Bronchial epithelial cell (primary cell): ENCODE measurements at regions not wholly inside any gene's neighbourhood (a gene's known extent, or its start where the extent isn't known, plus 50 kb on each side); places are given as distances from the start of the nearest gene placed in this dataset.

ENCODE experiments used
- DNase-seq: peaks from one replicate; pipeline ENCODE4 v3.0.0-alpha.2; 2010; ENCODE audit warnings: low read depth
- FAIRE-seq: peaks from 2 replicates; lab custom pipeline; 2011; peaks lifted over from hg19 to GRCh38; lab: Jason Lieb, UNC
- H3K27me3 ChIP-seq: 2 replicates; pipeline ENCODE4 v1.5.1; 2011; ENCODE audit warnings: low read length; ENCODE audit not compliant: control insufficient read depth, insufficient read depth
- H3K36me3 ChIP-seq: 2 replicates; pipeline ENCODE4 v1.5.1; 2011; ENCODE audit warnings: low read length; ENCODE audit not compliant: control insufficient read depth, insufficient read depth
- H3K4me3 ChIP-seq: 2 replicates; pipeline ENCODE4 v1.5.1; 2011; ENCODE audit warnings: mild to moderate bottlenecking, low read depth, low read length, control low read depth
- TF ChIP-seq, protein P1 (sequence below): IDR thresholded peaks from 2 replicates; pipeline ENCODE4 v1.5.1; 2011; ENCODE audit warnings: mild to moderate bottlenecking, moderate library complexity, low read length, control low read depth, inconsistent platforms; ENCODE audit not compliant: insufficient read depth, severe bottlenecking

DNA sequence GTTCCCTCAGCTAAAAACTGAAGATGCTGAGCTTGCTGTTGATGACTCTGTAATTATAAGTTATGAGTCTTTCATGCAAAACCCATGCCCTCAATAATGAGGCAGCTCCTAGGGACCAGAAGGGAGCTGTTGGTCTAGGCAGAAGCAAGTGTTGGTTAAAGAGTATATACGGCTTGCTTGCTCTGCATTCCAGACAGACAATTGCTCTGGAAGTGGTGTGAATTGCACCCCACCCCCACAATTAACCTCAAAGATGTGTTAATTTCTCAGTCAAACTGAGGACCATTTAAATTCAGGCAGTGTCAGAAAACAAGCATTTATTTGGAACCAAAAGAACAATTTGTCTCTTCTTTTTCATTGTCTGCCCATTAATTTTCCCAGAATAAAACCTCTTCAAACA, 163.5 kb upstream of the EOMES start:
- Histone ChIP-seq H3K4me3 (no peak overlapping the region), H3K27me3 (no peaks in the 10 kb centered on the region), H3K36me3 (no peaks in the 10 kb centered on the region)
- TF ChIP-seq, protein P1, sequence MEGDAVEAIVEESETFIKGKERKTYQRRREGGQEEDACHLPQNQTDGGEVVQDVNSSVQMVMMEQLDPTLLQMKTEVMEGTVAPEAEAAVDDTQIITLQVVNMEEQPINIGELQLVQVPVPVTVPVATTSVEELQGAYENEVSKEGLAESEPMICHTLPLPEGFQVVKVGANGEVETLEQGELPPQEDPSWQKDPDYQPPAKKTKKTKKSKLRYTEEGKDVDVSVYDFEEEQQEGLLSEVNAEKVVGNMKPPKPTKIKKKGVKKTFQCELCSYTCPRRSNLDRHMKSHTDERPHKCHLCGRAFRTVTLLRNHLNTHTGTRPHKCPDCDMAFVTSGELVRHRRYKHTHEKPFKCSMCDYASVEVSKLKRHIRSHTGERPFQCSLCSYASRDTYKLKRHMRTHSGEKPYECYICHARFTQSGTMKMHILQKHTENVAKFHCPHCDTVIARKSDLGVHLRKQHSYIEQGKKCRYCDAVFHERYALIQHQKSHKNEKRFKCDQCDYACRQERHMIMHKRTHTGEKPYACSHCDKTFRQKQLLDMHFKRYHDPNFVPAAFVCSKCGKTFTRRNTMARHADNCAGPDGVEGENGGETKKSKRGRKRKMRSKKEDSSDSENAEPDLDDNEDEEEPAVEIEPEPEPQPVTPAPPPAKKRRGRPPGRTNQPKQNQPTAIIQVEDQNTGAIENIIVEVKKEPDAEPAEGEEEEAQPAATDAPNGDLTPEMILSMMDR = no peak
- FAIRE-seq (no peak), DNase-seq (no peak)

DNA sequence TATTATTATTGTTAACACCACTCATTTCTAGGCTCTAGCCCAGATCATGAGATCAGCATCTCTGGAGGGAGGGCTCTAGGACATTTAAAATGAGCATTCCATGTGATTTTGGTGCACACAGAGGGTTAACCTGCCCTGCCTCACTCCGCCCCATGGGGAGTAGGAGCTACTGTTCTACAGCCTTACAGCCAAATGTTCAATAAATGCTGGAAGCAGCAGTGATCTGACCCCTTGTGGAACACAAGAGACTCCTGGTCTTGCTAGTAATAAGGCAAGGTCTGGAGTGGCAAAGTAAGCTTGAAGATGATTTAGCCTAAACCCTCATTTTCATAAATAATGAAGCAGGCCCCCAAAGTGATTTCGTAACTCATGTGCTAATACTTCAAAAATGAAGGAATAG, 166.4 kb upstream of the EOMES start:
- no peak overlapping the region for H3K4me3 ChIP-seq
- FAIRE-seq (no peak), DNase-seq (peak; percentile 8)
- H3K27me3 ChIP-seq = no peaks in the 10 kb centered on the region
- TF ChIP-seq, protein P1 = no peak
- no peaks in the 10 kb centered on the region for H3K36me3 ChIP-seq

DNA sequence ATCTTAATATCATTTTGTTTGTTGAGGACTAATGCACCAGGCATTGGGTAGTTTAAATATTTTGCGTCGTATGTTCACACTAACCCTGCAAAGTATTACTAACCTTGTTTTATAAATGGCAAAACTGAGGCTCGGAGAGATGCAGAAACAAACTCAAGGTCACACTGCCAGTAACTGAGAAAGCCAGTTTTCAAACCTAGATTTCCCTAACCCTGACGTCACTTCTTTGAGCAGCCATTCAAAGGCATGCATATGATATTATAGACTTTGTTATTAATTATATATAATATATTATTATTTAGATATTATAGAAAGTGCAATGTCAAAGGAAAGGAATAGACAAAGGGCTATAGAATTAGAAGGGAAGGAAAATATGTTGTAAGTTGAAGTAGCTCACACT, 167.6 kb upstream of the EOMES start:
- Histone ChIP-seq H3K36me3 (no peaks in the 10 kb centered on the region), H3K4me3 (no peak overlapping the region), H3K27me3 (no peaks in the 10 kb centered on the region)
- DNase-seq (no peak), FAIRE-seq (no peak)
- TF ChIP-seq, protein P1 = no peak

DNA sequence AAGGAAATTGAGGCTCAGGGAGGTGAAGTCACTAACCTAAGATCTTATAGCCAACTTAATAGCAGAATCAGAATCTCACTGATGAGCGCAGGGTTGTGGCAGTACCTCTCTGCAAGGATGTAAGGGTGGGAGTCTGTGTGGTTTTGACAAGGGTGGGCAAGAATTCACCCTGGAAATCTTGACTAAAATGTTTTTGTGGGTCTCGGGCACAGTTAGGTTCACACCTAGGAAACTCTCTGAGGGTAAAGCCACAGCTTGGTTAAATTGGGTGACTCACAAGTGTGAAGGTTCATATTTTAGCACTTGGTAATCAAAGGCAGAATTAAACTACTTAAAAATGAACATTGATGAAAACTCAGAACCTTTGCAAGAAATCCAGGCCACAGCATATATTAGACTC, 178.2 kb upstream of the EOMES start:
- DNase-seq = no peak
- FAIRE-seq = no peak
- Histone ChIP-seq H3K4me3 (no peak overlapping the region), H3K36me3 (no peaks in the 10 kb centered on the region), H3K27me3 (no peaks in the 10 kb centered on the region)
- TF ChIP-seq, protein P1 = no peak

DNA sequence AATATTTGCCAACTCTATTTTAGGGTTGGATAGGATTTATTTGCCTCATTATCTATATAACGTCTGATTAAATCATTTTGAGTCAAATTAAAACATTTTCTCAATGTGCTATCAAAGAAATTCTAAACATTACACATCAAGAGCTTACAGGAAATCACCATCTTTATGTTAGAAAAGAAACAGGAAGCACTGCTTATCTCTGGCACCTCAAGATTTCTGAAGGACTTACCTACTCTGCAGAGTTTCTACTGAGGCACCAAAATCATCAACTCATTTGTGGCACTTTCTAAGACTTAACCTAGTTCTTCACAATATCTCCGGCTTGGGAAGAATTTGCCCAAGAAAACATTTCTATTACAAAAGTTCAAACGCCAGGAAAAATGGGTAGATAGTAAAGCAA, 181.3 kb upstream of the EOMES start:
- no peak for DNase-seq
- no peak for FAIRE-seq
- TF ChIP-seq, protein P1 = no peak
- Histone ChIP-seq H3K4me3 (no peak overlapping the region), H3K27me3 (no peaks in the 10 kb centered on the region), H3K36me3 (no peaks in the 10 kb centered on the region)

DNA sequence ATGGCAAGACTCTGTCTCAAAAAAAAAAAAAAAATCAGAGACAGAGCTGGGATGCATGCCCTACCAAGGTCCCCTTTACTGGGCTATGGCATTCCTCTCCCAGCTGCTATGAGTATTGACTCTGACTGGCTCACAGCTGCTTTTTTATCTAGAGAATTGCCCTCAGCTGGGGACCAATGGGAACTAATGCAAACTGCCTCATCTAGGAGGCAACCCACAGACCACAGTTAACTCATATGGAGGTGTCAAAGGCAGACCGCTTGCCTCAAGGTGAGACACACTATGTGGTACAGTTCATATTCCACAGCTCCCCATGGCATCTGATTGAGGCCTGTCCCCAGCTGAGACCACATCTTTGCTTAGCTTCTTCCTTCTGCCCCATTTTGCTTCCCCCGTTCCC, 183.5 kb upstream of the EOMES start:
- FAIRE-seq (no peak), DNase-seq (no peak)
- Histone ChIP-seq H3K36me3 (no peaks in the 10 kb centered on the region), H3K4me3 (no peak overlapping the region), H3K27me3 (no peaks in the 10 kb centered on the region)
- TF ChIP-seq, protein P1 = no peak
